ENCODE measurements at regions not wholly inside any gene's neighbourhood (a gene's known extent, or its start where the extent isn't known, plus 50 kb on each side); places are given as distances from the start of the nearest gene placed in this dataset.

DNA sequence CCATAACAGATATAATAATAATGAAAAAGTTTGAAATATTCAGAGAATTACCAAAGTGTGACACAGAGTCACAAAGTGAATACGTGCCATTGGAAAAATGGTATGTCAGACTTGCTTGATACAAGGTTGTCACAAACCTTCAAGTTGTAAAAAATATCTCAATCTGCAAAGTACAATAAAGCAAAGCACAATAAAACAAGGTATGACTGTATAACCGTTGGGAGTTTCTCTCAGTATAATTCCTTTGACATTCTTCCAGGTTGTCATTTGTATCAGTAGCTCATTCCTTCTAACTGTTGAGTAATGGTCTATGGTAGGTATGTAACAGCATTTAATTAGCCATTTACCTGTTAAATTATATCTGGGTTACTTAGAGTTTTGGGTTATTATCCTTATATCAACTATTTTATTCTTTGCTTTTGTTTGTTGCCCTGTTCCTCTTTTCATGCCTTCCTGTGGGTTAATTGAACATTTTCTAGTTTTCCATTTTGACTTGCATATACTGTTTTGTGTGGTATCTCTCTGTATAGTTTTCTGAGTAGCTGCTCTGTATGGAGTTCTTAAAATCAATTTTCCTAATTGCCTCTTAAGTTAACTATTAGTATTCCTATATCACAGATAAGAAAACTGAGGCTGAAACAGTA lies 112.5 kb downstream of the SUCNR1 start:
- TF ChIP-seq EZH2phosphoT487 (IDR thresholded peaks at IDR 0.05; ENCODE audit: borderline replicate concordance), result no peak
- TF ChIP-seq, protein P1, sequence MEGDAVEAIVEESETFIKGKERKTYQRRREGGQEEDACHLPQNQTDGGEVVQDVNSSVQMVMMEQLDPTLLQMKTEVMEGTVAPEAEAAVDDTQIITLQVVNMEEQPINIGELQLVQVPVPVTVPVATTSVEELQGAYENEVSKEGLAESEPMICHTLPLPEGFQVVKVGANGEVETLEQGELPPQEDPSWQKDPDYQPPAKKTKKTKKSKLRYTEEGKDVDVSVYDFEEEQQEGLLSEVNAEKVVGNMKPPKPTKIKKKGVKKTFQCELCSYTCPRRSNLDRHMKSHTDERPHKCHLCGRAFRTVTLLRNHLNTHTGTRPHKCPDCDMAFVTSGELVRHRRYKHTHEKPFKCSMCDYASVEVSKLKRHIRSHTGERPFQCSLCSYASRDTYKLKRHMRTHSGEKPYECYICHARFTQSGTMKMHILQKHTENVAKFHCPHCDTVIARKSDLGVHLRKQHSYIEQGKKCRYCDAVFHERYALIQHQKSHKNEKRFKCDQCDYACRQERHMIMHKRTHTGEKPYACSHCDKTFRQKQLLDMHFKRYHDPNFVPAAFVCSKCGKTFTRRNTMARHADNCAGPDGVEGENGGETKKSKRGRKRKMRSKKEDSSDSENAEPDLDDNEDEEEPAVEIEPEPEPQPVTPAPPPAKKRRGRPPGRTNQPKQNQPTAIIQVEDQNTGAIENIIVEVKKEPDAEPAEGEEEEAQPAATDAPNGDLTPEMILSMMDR (conservative IDR thresholded peaks at IDR 0.05; ENCODE audit: low read length), result no peak

Measured in Loucy (cell line).